ENCODE measurements at regions not wholly inside any gene's neighbourhood (a gene's known extent, or its start where the extent isn't known, plus 50 kb on each side); places are given as distances from the start of the nearest gene placed in this dataset.

DNA sequence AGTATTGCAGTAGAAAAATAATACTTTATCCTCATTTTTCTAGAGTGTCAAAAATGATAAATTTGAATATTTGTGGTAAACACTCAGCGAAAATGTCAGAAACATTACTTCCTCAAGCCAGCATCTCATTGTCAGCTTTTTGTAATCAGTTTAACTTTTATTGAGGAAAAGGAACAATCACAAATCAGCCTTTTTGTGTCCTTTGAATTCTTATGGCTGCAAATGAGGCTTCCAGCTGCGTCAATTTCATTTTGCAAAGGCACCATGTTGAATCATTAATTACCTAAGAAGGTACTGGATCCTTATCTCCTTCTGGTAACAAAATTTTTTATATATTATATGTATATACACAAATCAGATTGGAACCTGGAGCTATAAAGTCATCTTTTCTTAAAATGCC is 442.6 kb upstream of the CPEB2 start:
- Histone ChIP-seq H3K27ac (no peak overlapping the region), H3K4me1 (no peaks in the 10 kb centered on the region), H3K4me3 (no peak overlapping the region), H3K27me3 (no peaks in the 10 kb centered on the region), H3K9me3 (no peaks in the 10 kb centered on the region), H3K36me3 (no peaks in the 10 kb centered on the region)
- 71 to 81% methylated on average over 2 of the region's 2 CpGs for WGBS, 2 donors
- no peak for ATAC-seq (ENCODE audit: low FRiP score in 2 of 2)
- DNase-seq = no peak
- no peak for TF ChIP-seq POLR2A (IDR thresholded peaks at IDR 0.05)
- TF ChIP-seq POLR2AphosphoS5 (IDR thresholded peaks at IDR 0.05) = no peak
- no peak for TF ChIP-seq CTCF (IDR thresholded peaks at IDR 0.05)

DNA sequence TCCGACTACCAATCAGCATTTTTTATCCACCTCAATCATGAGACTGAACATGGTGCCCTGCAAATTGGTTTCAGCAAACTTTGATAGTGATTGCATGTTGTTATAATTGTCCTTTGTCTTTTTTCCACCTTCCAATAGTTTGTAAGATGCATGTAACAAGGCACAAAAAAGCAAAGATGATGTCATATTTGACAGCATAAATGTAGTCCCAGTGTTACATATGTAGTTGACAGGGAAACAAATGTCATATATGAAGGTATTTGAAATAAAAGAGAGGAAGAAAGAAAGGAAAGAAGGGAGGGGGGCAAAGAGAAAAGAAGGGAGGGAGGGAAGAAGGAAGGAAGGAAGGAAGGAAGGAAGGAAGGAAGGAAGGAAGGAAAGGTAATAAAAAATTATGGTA is 441.7 kb upstream of the CPEB2 start:
- 76 to 90% methylated on average over 1 of the region's 1 CpG for WGBS, 2 donors
- no peak for ATAC-seq (ENCODE audit: low FRiP score in 2 of 2)
- Histone ChIP-seq H3K9me3 (no peaks in the 10 kb centered on the region), H3K4me1 (no peaks in the 10 kb centered on the region), H3K27ac (no peak overlapping the region), H3K36me3 (no peaks in the 10 kb centered on the region), H3K27me3 (no peaks in the 10 kb centered on the region), H3K4me3 (no peak overlapping the region)
- no peak for DNase-seq
- TF ChIP-seq POLR2AphosphoS5 (IDR thresholded peaks at IDR 0.05) (no peak), POLR2A (IDR thresholded peaks at IDR 0.05) (no peak), CTCF (IDR thresholded peaks at IDR 0.05) (no peak), EP300 (IDR thresholded peaks at IDR 0.05) (no peak)

GRCh38 chr4:14562901-14563300 is 439.4 kb upstream of the CPEB2 start:
- H3K36me3 ChIP-seq = no peaks in the 10 kb centered on the region
- no peaks in the 10 kb centered on the region for H3K9me3 ChIP-seq
- no peaks in the 10 kb centered on the region for H3K27me3 ChIP-seq
- 65 to 78% methylated on average over 3 of the region's 3 CpGs for WGBS, 2 donors
- H3K4me3 ChIP-seq = no peak overlapping the region
- no peak for ATAC-seq (ENCODE audit: low FRiP score in 2 of 2)
- TF ChIP-seq EP300 (IDR thresholded peaks at IDR 0.05) = no peak
- TF ChIP-seq POLR2AphosphoS5 (IDR thresholded peaks at IDR 0.05) = no peak
- no peak for DNase-seq
- no peaks in the 10 kb centered on the region for H3K4me1 ChIP-seq
- no peak overlapping the region for H3K27ac ChIP-seq

DNA sequence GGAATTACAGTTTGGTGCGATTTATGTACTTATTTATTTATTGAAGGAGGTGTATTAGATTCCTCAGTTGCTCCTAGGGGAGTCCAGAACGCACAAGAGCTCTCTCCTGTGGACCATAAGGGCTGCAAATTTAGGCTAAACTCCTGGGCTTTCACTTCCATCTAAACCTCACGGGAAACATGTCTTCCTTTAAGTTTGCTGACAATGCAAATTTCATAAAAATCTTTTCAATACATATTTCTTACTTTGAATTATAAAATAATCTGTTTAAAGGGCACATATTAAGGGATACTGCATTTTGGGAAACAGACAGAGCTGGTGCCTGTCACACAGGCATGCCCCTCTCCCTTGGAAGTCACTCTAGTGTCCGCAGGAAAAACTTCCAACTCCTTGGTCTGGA is 438.0 kb upstream of the CPEB2 start:
- no peaks in the 10 kb centered on the region for H3K4me1 ChIP-seq
- WGBS, 2 donors = 81 to 85% methylated on average over 4 of the region's 4 CpGs
- H3K9me3 ChIP-seq = no peaks in the 10 kb centered on the region
- TF ChIP-seq POLR2A (IDR thresholded peaks at IDR 0.05) (no peak), POLR2AphosphoS5 (IDR thresholded peaks at IDR 0.05) (no peak), EP300 (IDR thresholded peaks at IDR 0.05) (no peak), CTCF (IDR thresholded peaks at IDR 0.05) (no peak)
- DNase-seq (no peak), ATAC-seq (ENCODE audit: low FRiP score in 2 of 2) (no peak)
- no peaks in the 10 kb centered on the region for H3K27me3 ChIP-seq
- no peak overlapping the region for H3K27ac ChIP-seq
- H3K4me3 ChIP-seq = no peak overlapping the region
- no peaks in the 10 kb centered on the region for H3K36me3 ChIP-seq

DNA sequence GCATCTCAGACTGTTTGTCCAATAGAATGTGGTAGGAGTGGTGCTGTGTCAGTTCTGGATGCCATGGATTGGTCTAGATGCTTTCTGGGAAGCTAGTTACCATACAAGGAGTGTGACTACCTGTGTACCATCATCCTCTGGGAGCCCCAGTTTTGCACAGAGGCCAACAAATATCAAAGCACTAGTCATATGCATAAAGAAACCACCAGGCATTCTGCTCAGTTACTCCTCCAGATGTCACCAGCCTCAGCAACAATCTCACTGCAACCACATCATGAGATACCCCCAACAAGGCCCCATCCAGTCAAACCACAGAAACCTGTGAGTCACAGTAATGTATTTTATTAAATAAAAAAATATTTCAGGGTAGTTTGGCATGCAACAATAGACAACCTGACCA is 435.8 kb upstream of the CPEB2 start:
- H3K27ac ChIP-seq = no peak overlapping the region
- H3K36me3 ChIP-seq = no peaks in the 10 kb centered on the region
- no peak for DNase-seq
- H3K4me3 ChIP-seq = no peak overlapping the region
- H3K9me3 ChIP-seq = no peaks in the 10 kb centered on the region
- no peak for ATAC-seq (ENCODE audit: low FRiP score in 2 of 2)
- no peaks in the 10 kb centered on the region for H3K4me1 ChIP-seq
- TF ChIP-seq CTCF (IDR thresholded peaks at IDR 0.05) (no peak), POLR2AphosphoS5 (IDR thresholded peaks at IDR 0.05) (no peak), EP300 (IDR thresholded peaks at IDR 0.05) (no peak), POLR2A (IDR thresholded peaks at IDR 0.05) (no peak)
- no peaks in the 10 kb centered on the region for H3K27me3 ChIP-seq
